ENCODE measurements at regions not wholly inside any gene's neighbourhood (a gene's known extent, or its start where the extent isn't known, plus 50 kb on each side); places are given as distances from the start of the nearest gene placed in this dataset.

- TF ChIP-seq POLR2AphosphoS5 (IDR thresholded peaks at IDR 0.05; ENCODE audit: low read depth, low read length): no peak
- no peak for TF ChIP-seq CTCF (IDR thresholded peaks at IDR 0.05)
- no peak for TF ChIP-seq FOXM1 (IDR thresholded peaks at IDR 0.05; ENCODE audit: low read depth)
- no peak for TF ChIP-seq EZH2phosphoT487 (IDR thresholded peaks at IDR 0.05; ENCODE audit: borderline replicate concordance, low read depth)
- TF ChIP-seq MXI1 (IDR thresholded peaks at IDR 0.05; ENCODE audit: low read depth, low read length): no peak
- TF ChIP-seq RAD21 (IDR thresholded peaks at IDR 0.05; ENCODE audit: low read length): no peak
- no peak for TF ChIP-seq EP300 (IDR thresholded peaks at IDR 0.05; ENCODE audit: borderline replicate concordance in 1 of 2, low read depth in 1 of 2, low read length in 1 of 2)
- no peak for TF ChIP-seq GABPA (IDR thresholded peaks at IDR 0.05; ENCODE audit: low read depth)
- no peak for TF ChIP-seq NFIC (IDR thresholded peaks at IDR 0.05; ENCODE audit: borderline replicate concordance)
- TF ChIP-seq ZBTB33 (IDR thresholded peaks at IDR 0.05; ENCODE audit: borderline replicate concordance, low read depth): no peak
- no peak for TF ChIP-seq ELF1 (IDR thresholded peaks at IDR 0.05)
- TF ChIP-seq PBX3 (IDR thresholded peaks at IDR 0.05): no peak
- no peak for TF ChIP-seq SMC3 (IDR thresholded peaks at IDR 0.05; ENCODE audit: low read depth, low read length)
- TF ChIP-seq RCOR1 (IDR thresholded peaks at IDR 0.05; ENCODE audit: low read length): no peak
Measured at GRCh38 chr2:208698114-208698513, 291.5 kb downstream of the PTH2R start.

All from SK-N-SH (cell line).